A549 (cell line): ENCODE measurements at regions not wholly inside any gene's neighbourhood (a gene's known extent, or its start where the extent isn't known, plus 50 kb on each side); places are given as distances from the start of the nearest gene placed in this dataset.

ENCODE experiments used
- ATAC-seq, 2 experiments: fragments of 200-7000 bp in 1 of 2; fragments of >200 bp in 1 of 2; cut with Nextera tagmentation in 1 of 2; cut with Tn5 transposase in 1 of 2; 3 replicates each; pipeline versions ENCODE4 v1.8.0 to v1.9.1; 2018 to 2020; ENCODE audit warnings: mild to moderate bottlenecking in 1 of 2, moderate library complexity in 1 of 2
- CTCF ChIA-PET: fragments of 300-600 bp; sonication (Branson Sonifier 250); formaldehyde crosslinking; extraction: SDS; loops from one replicate; lab custom pipeline; 2021; ENCODE audit warnings: antibody characterized with exemption, inconsistent platforms; lab: Yijun Ruan, JAX
- POLR2A ChIA-PET: fragments of 350-600 bp; formaldehyde crosslinking; extraction: SDS; loops from one replicate; lab custom pipeline; 2021; ENCODE audit warnings: antibody characterized with exemption, inconsistent platforms; lab: Yijun Ruan, JAX
- DNase-seq, 2 experiments: peaks; one replicate each; pipeline versions ENCODE4 v3.0.0 to v3.0.0-alpha.2; 2011 to 2016; ENCODE audit warnings: low read depth in 1 of 2, low spot score in 1 of 2
- FAIRE-seq: peaks from 2 replicates; lab custom pipeline; 2011; peaks lifted over from hg19 to GRCh38; lab: Jason Lieb, UNC
- H3K27ac ChIP-seq, 2 experiments: fragments of >200 bp; sonication (Bioruptor Twin); formaldehyde crosslinking; 3 replicates each; pipeline ENCODE4 v1.5.1; 2016 to 2017
- H3K4me1 ChIP-seq: fragments of >200 bp; sonication (Bioruptor Twin); formaldehyde crosslinking; 3 replicates; pipeline ENCODE4 v1.6.1; 2016
- H3K4me2 ChIP-seq: fragments of >200 bp; sonication (Bioruptor Twin); formaldehyde crosslinking; 3 replicates; pipeline ENCODE4 v1.6.1; 2016
- H3K4me3 ChIP-seq: fragments of >200 bp; sonication (Bioruptor Twin); formaldehyde crosslinking; 3 replicates; pipeline ENCODE4 v1.5.1; 2016
- H3K9me3 ChIP-seq: fragments of >200 bp; sonication (Bioruptor Twin); formaldehyde crosslinking; 3 replicates; pipeline ENCODE4 v1.6.1; 2016
- CBX2 ChIP-seq: fragments of 200-600 bp; sonication (generic); IDR thresholded peaks from 2 replicates; pipeline ENCODE4 v1.6.1; 2016; ENCODE audit warnings: low read depth, mild to moderate bottlenecking, borderline replicate concordance
- CBX8 ChIP-seq: fragments of 200-600 bp; sonication (generic); IDR thresholded peaks from 2 replicates; pipeline ENCODE4 v1.6.1; 2016
- CEBPB ChIP-seq, 2 experiments: fragments of >200 bp in 1 of 2; sonication (Bioruptor Twin) in 1 of 2; formaldehyde crosslinking in 1 of 2; IDR thresholded peaks; 2 replicates each; pipeline ENCODE4 v1.6.1; 2012 to 2016
- EHF ChIP-seq: fragments of 250-450 bp; sonication (Bioruptor Pico); IDR thresholded peaks from 2 replicates; pipeline ENCODE4 v1.5.0; 2020; ENCODE audit warnings: mild to moderate bottlenecking
- EHMT2 ChIP-seq: fragments of 200-600 bp; sonication (generic); IDR thresholded peaks from 2 replicates; pipeline ENCODE4 v1.6.1; 2016; ENCODE audit warnings: antibody characterized with exemption, low read depth, mild to moderate bottlenecking, moderate library complexity
- ESRRA ChIP-seq: fragments of 150-350 bp; IDR thresholded peaks from 2 replicates; pipeline ENCODE4 v1.6.1; 2014; ENCODE audit warnings: mild to moderate bottlenecking, low read length, borderline replicate concordance
- FOSL2 ChIP-seq, 2 experiments: fragments of 450-650 bp in 1 of 2; fragments of >200 bp in 1 of 2; sonication (Bioruptor Twin) in 1 of 2; formaldehyde crosslinking; IDR thresholded peaks; 2 replicates each; pipeline versions ENCODE4 v1.5.0 to v1.6.1; 2016 to 2020; ENCODE audit warnings: mild to moderate bottlenecking in 1 of 2, moderate library complexity in 1 of 2
- FOXS1 ChIP-seq: fragments of 250-450 bp; sonication (Bioruptor Pico); IDR thresholded peaks from 2 replicates; pipeline ENCODE4 v1.5.0; 2020; ENCODE audit warnings: mild to moderate bottlenecking, moderate library complexity
- HES2 ChIP-seq: fragments of >200 bp; sonication (Bioruptor Twin); formaldehyde crosslinking; IDR thresholded peaks from 2 replicates; pipeline ENCODE4 v1.6.1; 2016
- JUNB ChIP-seq: fragments of >200 bp; sonication (Bioruptor Twin); formaldehyde crosslinking; IDR thresholded peaks from 2 replicates; pipeline ENCODE4 v1.6.1; 2016
- KDM5A ChIP-seq: fragments of 200-600 bp; sonication (generic); IDR thresholded peaks from 2 replicates; pipeline ENCODE4 v1.6.1; 2016; ENCODE audit warnings: antibody characterized with exemption, mild to moderate bottlenecking
- MAZ ChIP-seq: fragments of 150-350 bp; IDR thresholded peaks from 2 replicates; pipeline ENCODE4 v1.6.1; 2014; ENCODE audit warnings: antibody characterized with exemption, low read depth, low read length, borderline replicate concordance
- NR3C1 ChIP-seq: fragments of >200 bp; sonication (Bioruptor Twin); formaldehyde crosslinking; IDR thresholded peaks from 3 replicates; pipeline ENCODE4 v1.6.1; 2017
- POLR2A ChIP-seq: IDR thresholded peaks from 2 replicates; pipeline ENCODE4 v1.6.1; 2012; ENCODE audit warnings: mild to moderate bottlenecking, low read length
- REST ChIP-seq: fragments of 200-600 bp; sonication (generic); IDR thresholded peaks from 2 replicates; pipeline ENCODE4 v1.6.1; 2016; ENCODE audit warnings: antibody characterized with exemption, mild to moderate bottlenecking, moderate library complexity
- SMC3 ChIP-seq: fragments of >200 bp; sonication (Bioruptor Twin); formaldehyde crosslinking; IDR thresholded peaks from 3 replicates; pipeline ENCODE4 v1.6.1; 2018; ENCODE audit warnings: inconsistent platforms
- TP53 ChIP-seq: fragments of 250-450 bp; sonication (Bioruptor Pico); IDR thresholded peaks from 2 replicates; pipeline ENCODE4 v1.5.0; 2021; ENCODE audit warnings: mild to moderate bottlenecking, moderate library complexity
- ZC3H11A ChIP-seq: fragments of 450-650 bp; IDR thresholded peaks from 2 replicates; pipeline ENCODE4 v1.6.1; 2014; ENCODE audit warnings: antibody characterized with exemption, mild to moderate bottlenecking
- WGBS: methylation state at CpG from one replicate; pipeline ENCODE4 v1.1.6; 2017; ENCODE audit errors: missing lambda C conversion rate; 5-methylcytosine and 5-hydroxymethylcytosine counted together

- H3K9me3 ChIP-seq: no peaks in the 10 kb centered on the region
- ChIA-PET CTCF (no interaction called here), POLR2A (no interaction called here)
- H3K4me1 ChIP-seq: peaks cover 25% of the 10 kb centered on the region
- no peak for TF ChIP-seq REST
- H3K4me3 ChIP-seq: no peak overlapping the region
- H3K27ac ChIP-seq: no peak overlapping the region
- no peak for ATAC-seq
- FAIRE-seq: no peak
- DNase-seq: no peak
- H3K4me2 ChIP-seq: no peak overlapping the region
- 79% methylated on average over 3 of the region's 3 CpGs for WGBS
These were observed 165.2 kb upstream of the SLC7A11 start for GRCh38 chr4:138407329-138407728.

DNA sequence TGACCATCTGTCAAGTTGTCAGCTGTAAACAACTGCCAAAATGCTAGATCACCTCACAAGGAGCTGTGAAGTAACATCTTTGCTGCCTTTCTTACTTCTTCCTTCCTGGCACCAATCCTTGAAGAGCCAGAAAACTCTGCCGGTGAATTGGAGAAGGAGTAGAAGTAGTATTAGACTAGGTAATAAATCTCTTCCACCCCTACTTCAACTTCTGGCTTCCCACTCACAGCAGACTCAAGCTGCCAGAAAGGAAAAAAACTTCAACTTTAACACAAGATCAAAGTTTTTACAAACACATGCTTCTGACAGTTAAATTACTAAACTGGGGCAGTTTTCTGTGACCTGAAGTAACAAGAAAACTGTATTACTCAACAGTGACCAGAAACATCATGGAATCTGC is 164.7 kb upstream of the SLC7A11 start:
- CTCF ChIA-PET: no interaction called here
- H3K9me3 ChIP-seq: no peaks in the 10 kb centered on the region
- ATAC-seq: no peak
- H3K4me2 ChIP-seq: no peak overlapping the region
- WGBS: 84% methylated on average over 1 of the region's 1 CpG
- H3K4me3 ChIP-seq: no peak overlapping the region
- no peak overlapping the region for H3K27ac ChIP-seq
- DNase-seq: no peak
- FAIRE-seq: no peak
- no peak for TF ChIP-seq TP53 (CRISPR knock-in tag)
- TF ChIP-seq FOXS1: no peak
- TF ChIP-seq POLR2A: no peak
- TF ChIP-seq SMC3: no peak
- TF ChIP-seq FOSL2 (IDR thresholded peaks at IDR 0.05): no peak
- TF ChIP-seq FOSL2 (CRISPR knock-in tag; IDR thresholded peaks at IDR 0.05): no peak
- TF ChIP-seq, all 56 proteins: peak for 0
- H3K4me1 ChIP-seq: peaks cover 25% of the 10 kb centered on the region
- POLR2A ChIA-PET: no interaction called here

DNA sequence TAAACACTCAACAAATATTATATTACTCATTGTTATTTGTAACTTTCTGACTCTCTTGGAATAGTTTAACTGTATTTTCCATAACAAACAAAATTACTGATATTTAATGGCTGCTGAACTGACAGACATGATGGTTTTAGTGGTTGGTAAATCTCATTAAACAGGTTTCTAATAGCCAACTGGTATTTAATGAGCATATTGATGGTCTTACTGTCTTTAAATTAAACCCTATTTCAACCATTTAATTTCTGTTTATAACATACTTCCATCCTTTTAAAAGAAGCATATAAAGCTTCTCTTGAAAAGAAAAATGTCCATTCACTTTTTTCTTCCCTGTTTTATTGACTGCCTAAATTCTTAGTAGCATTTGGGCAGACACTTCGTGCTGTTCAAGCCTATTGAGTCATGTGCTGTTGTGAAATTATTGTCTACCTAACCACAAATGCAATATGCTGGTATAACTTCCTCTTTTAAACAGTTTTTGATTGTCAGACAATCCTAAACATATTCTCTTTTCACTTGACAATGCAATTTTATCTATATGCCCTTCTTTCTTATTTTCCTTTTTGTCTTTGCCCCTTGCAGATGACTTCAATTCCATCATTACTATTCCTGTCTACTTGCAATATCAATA is 163.9 kb upstream of the SLC7A11 start:
- 47% methylated on average over 1 of the region's 1 CpG for WGBS
- ATAC-seq (no peak), FAIRE-seq (no peak), DNase-seq (no peak)
- CTCF ChIA-PET: interaction anchor here (0.9 kb wide), 1 partner anchor 8 kb away, joined by 3 read pairs; no protein-coding TSS in a partner anchor
- POLR2A ChIA-PET: no interaction called here
- Histone ChIP-seq H3K27ac (peak overlapping the region in 1 of 2 experiments; percentile 46; a peak in 2 of 6 replicates), H3K4me2 (peak overlapping the region; percentile 58), H3K4me1 (peaks cover 25% of the 10 kb centered on the region), H3K4me3 (no peak overlapping the region), H3K9me3 (no peaks in the 10 kb centered on the region)
- TF ChIP-seq JUNB (no peak), CEBPB (IDR thresholded peaks at IDR 0.05) (0 out of 4 replicates have a peak, but pooled peaks of 1 of the 2 experiments have one; percentile 7)

DNA sequence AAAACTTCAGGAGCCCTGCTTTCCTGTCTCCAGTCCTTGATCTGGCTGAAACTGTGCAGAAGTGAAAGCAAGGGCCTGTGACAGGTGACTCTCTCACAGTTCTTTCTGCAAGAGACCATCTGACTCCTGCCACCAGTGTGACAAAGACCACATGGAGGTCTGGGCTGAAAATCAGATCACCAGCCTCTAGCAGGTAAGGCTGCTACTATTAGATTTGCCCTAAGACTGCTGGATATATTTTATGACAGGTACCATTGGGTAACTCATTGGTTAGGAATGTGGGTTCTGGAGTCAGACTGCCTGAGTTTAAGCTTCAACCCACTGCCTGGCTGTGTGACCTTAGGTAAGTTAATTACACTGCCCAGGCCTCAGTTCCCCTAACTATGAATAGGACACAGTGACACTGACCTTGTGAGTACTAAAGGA is 163.3 kb upstream of the SLC7A11 start:
- ATAC-seq (peak; percentile 47 to 54; a peak in 4 of 6 replicates), FAIRE-seq (no peak), DNase-seq (no peak)
- H3K4me1 ChIP-seq: peaks cover 25% of the 10 kb centered on the region
- H3K9me3 ChIP-seq: no peaks in the 10 kb centered on the region
- H3K4me3 ChIP-seq: no peak overlapping the region
- H3K27ac ChIP-seq: peak overlapping the region; percentile 23 to 46; a peak in 3 of 6 replicates
- ChIA-PET CTCF (interaction anchor here (0.9 kb wide), 1 partner anchor 9 kb away, joined by 3 read pairs; no protein-coding TSS in a partner anchor), POLR2A (no interaction called here)
- peak overlapping the region; percentile 58 for H3K4me2 ChIP-seq
- TF ChIP-seq EHF (CRISPR knock-in tag) (no peak), FOXS1 (no peak), ZC3H11A (no peak), EHMT2 (no peak), SMC3 (no peak), CBX8 (no peak), CBX2 (no peak), ESRRA (no peak), HES2 (no peak), KDM5A (no peak), NR3C1 (no peak), MAZ (no peak)
